T-helper 22 cell (primary cell): ENCODE measurements at regions not wholly inside any gene's neighbourhood (a gene's known extent, or its start where the extent isn't known, plus 50 kb on each side); places are given as distances from the start of the nearest gene placed in this dataset.
"Not testable (repeated sequence)": the region's sequence is repeated elsewhere in the genome, so short reads cannot be mapped to it uniquely, and the experiment has no call there.

ENCODE experiments used
- DNase-seq: peaks from one replicate; pipeline ENCODE4 v3.0.0-alpha.2; 2020; ENCODE audit warnings: low read depth

DNA sequence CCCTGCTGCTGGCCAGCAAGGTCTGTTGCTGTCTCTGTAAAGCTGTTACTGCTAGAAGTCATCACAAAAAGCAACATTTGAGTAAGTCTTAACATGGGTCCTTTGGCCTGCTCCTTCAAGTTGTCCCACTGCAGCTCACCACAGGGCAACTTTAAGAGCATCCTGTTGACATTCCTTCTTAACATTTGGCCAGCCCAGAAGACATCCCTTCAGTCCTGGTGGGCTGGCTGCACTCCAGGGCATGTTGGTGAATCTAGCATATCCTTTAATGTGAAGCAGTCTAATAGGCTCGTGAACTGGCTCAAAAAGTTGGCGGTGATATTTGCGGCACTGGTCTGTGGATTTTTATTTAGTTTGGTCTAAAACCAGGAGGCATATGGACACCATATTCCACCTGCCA lies 92.2 kb upstream of the MAML3 start:
- DNase-seq = no peak

DNA sequence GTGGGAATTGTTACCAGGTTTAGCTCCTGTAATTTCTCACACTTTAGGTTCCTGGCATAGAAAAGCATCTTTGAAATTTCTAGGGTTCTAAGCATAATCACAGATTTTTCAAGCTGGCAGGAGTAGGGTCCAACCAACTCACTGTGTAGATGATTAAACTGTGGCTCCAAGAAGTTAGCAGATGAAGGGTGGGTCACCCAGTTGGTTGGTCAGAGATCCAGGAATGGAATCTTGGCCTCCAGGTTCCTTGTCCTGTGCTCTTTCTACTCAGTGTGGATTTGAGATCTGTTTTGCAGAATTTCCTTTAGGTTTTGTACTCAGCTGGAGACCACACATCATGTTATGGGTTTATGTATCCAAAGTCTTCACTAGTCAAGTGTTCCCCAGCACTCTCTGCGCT lies 90.3 kb upstream of the MAML3 start:
- DNase-seq = no peak

DNA sequence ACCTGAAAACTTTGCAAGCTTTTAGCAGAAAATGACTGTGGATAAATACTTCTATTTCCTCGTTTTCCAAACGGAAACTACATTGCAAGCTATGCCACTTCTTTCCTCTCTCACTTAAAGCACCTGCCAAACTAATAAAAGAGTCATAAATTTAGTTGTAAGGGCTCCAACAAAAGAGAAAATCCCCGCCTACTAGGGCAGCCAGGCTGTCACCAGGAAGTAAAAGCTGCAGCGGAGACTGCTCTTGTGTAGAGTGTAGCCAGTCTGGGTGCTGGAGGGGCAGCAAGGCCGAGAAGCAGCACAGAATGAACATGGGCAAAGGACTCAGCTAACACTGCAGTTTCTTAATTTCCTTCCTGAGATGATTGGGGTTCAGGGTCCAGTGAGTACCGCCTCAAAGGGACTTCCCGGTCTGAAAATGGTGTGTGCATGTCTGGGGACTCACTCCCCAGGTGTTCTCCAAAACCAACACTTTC lies 89.3 kb upstream of the MAML3 start:
- DNase-seq = no peak

DNA sequence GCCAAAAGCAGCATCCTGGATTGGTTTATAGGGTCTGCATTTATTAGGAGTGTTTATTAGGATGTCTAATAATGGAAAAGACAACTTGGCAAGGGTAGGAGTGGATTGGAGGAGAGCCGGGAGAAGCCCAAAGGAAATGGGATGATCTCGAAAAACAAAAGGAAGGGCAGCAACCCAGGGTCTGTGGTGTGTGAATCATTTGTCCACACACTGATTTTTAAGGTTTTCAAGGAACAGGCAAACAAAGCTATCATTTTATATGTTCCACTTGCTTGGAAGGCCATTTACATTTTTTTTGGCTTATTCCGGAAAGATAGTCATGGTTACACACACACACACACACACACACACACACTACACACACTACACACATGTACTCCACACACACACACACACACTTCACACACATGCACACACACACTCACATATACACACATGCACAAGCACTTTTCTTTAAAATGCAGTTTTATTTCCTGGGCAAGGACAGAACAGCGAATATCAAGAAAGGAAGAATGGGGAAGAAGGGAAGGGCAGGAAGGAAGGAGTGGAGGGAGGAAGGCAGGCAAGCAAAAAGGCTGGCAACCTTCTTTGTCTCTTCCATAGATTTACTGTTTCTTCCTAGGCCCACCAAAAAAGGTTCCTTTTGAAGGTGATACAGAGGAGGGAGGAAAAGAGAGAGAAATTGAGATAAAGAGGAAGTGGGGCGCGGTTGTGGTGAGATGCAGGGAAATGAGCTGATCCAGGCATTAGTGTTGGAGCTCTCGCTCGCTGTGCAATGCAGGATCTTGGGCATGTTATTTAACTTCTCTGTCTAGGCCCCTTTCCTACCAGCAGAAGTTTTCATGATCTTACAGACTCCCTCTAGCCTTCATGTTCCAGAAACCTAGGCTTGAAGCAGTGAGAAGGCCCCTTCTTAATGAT lies 88.6 kb upstream of the MAML3 start:
- no peak for DNase-seq

DNA sequence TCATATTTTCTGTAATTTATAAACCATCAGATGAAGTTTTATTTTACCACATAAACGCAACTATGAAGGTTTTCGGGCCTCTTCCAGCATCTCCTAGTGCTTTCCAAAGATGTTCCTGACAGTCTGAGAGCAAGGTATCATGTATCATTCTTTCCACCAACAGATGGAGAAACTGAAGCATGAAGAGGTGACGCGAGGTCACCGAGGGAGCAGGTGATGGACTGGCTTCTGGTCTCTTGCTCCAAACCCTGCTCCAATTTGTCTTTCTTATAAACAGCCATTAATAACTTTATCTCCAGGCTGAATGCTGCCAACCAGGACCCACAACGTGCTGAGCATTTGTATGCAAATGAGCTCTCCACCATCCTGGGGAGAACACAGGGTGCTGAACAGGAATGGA lies 86.3 kb upstream of the MAML3 start:
- DNase-seq = no peak

DNA sequence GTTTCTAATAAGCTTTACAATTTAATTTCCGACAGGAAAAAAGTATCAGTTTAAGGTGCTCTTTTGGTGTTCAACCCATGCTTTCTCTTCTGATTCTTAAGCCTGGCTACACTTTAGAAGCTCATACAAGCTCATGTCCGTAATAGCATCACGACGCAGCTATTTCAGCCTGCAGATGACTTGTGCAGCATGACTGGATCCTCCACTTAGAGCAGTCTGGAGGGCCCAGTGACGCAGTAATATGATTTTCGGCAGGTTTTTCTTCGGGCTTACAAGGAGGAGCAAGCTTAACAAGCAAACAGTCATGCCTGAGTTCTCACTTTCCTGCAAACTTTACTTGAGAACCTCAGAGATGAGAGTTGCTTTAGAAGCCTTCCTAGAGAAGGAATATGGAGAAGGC lies 85.3 kb upstream of the MAML3 start:
- no peak for DNase-seq

DNA sequence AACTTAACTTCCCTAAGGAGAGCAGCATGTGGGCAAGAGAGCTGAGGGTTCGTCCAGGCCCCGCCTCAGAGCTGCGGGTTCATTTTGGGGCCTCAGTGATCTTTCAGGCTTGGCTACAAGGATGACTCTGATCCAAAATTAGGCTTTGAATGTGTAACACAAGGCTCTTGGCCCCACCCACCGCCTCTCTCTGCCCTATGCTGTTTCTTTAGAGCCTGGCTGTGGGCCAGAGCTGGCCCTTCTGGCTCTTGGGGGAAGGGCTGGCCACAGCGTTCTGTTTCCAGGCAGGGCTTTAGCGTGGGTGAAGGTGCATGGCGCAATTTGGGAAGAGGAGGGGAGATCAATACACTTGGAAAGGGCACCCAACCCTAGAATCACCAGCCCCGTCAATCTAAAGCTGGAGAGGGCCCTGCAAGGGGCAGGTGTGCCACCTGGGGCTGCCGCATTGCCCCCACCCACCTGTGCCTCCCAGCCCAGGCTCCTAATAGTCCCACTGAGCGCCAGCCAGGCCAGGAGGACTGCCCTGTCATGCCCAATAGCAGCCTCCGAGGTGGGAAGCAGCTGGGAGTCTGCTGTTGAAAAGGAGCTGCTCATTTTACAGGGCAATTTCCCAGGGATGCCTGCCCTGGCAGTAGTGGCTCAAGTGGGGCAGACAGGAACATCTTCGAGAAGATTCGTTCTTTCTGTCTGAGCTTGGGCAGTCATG lies 84.5 kb upstream of the MAML3 start:
- DNase-seq = no peak

DNA sequence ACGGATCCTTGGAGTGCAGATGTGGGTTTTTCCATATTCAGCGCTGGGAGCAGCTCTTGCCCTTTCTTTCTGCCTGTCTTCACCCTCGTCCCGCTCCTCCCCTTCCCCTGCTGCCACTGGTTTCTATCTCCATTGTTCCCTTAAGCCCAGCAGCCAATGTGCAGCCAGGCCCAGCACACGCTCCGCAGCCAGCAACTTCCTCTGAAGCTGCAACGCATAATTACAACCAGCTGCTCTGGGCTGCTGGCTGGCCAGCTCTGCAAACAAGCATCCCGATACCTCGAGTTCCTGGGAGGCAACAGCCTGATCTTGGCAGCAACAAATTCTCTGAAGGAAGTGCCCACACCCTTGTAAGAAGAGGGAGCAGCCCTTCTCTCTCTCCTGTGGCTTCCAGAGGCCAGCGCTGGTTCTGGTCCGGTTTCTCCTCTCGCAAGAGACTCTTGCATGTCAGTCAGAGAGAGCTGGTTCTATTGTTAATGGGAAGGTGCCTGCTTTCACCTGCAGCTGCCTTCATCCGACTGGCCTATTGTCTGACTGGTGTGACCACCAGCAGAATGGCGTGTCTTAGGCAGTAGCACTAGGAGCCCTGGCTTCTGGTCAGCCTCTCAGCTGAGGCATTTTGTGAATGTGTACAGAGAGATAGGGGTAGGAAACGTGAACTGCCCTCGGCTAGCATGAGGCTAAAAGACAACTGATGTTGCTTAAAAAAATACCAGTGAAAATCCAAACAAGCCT lies 83.8 kb upstream of the MAML3 start:
- no peak for DNase-seq

DNA sequence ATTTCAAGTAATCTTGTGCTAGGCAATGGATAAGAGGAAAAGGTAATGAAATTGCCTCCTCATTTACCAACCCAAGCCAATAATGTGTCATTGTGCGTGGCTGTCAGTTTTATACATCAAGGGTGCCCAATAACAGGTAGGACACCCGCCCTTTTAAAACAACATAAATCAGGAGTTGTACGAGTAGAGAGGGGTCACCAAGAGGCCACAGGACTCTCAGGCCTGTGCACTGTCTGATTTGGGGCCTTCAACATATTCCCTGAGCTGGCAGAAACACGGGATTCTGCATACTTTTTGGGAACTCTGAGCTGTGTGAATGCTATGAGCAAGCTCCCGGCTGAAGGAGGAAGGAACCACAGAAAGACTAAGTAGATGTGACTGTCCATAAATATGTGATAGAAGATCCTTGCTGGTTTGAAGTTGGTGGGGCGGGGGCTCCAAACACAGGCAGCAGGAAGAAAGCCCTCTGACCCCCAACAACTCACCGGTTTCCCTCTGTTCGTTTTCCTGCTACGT lies 82.7 kb upstream of the MAML3 start:
- DNase-seq = no peak

DNA sequence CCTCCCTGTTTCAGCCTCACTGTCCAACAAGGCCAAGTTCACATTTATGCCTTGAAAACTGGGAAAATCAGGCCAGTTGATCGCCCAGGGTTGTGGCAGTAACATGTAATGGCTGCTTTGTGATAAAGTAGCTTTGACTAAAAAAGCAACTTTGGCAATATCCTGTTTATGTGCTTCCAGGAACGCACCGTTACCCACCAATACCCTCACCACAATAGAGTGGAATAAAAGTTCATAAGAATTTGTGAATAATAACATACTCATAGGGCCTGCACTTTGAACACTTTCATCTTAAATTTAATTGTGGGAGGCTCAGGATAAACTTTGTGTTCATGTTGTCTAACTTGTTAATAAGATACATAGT lies 80.7 kb upstream of the MAML3 start:
- no peak for DNase-seq

DNA sequence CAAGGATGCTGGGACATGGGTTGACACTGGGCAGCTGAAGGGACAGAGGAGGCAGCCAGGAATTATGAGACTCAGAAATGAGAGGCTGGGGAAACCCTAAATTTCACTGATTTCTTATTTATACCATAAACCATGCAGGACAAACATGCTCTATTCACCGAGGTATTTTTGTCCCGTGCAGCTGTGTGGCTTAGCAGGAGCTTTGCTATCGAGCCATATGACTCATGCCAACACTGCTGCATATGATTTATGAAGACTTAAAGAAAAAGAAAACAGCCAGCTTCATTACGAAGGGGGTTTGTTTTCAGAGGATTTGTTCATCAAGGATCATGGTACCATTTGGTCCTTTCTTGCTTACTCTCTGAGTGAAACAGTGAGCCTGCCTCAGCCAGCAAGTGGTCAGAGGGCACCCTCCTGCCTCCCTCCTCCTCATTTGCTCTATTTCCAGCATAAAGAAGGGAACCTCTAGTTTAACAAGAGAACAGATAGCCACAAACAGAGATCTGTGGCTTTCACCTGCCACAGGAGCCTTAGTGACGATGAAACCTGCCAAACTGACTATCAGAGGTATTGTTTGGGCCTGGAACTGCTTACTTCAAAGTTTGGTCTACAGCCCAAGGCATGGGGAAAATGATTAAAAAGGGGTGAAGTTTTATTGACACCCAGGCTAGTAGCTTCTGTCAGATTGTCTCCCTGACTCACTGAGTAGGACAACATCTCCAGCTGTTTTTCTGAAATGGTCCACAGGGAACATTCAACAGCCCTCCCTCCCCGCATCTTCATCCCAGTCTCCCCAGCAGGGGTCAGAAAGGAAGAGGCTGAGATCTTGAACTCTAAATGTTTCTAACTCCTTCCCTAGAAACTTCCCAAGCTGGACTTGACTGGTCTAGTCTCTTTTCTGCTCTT lies 80.1 kb upstream of the MAML3 start:
- no peak for DNase-seq

DNA sequence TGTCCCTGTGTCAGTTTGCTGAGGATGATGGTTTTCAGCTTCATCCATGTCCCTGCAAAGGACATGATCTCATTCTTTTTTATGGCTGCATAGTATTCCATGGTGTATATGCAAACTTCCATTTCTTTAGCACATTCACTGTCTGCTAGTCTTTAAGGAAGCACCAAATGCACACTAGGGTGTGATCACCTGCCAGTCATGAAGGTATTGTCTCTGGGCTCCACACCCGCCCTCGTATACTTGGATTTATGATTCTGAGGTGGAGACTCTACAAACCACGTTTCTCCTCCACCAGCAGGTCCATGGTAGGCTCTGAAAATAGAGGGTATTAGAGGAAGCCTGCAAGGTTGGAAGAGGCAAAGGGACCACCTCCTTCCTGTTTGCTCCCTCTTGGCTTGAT lies 75.9 kb upstream of the MAML3 start:
- no peak for DNase-seq

DNA sequence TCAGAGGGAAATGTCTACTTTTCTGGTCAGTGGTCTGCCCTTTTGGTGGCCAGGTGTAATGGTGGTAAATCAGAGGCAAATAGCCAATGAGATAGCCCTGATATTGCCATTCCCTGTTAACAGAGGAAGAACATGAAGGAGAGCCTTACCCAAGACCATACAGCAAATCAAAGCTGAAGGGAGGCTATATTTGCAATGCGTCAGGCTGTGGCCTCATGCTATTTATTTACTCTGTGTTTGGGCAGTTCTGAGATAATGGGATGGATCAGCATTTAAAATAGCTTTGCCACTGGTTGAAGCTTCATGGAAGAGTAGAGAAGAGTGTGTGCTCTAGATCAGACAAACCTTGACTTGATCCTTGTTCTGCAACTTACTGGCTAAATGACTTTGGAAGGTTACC lies 73.3 kb upstream of the MAML3 start:
- DNase-seq = no peak

DNA sequence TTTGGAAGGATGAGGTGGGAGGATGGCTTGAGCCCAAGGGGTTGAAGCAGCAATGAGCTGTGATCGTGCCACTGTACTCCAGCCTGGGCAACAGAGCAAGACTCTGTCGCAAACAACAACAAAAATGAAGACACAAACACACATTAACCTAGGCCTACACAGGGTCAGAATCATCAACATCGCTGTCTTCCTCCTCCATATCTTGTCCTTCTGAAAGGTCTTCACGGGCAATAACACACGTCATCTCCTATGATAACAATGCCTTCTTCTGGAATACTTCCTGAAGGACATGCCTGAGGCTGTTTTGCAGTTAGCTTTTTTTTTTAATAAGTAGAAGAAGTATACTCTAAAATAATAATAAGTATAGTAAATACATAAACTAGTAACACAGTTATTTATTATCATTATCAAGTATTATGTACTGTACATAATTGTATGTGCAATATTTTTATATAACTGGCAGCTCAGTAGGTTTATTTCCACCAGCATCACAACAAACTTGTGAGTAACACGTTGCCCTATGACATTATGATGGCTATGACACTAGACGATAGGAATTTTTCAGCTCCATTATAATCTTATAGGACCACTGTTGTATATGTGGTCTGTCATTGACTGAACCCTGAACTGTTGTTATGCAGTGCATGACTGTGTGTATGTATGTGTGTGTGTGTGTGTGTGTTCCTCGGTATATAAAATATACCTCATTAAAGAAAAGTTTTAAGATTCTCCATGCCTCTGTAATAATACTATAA lies 69.2 kb upstream of the MAML3 start:
- DNase-seq = no peak

DNA sequence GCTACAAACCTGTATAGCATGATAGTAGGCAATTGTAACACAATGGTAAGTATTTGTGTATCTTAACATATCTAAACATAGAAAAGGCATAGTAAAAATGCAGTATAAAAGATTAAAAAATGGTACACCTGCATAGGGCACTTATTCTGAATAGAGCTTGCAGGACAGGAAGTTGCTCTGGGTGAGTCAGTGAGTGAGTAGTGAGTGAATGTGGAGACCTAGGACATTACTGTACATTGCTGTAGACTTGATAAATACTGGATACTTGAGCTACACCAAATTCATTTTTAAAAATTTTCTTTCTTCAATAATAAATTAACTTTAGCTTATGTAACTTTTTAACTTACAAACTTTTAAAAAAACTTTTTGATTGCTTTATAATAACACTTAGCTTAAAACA lies 68.2 kb upstream of the MAML3 start:
- DNase-seq = no peak

DNA sequence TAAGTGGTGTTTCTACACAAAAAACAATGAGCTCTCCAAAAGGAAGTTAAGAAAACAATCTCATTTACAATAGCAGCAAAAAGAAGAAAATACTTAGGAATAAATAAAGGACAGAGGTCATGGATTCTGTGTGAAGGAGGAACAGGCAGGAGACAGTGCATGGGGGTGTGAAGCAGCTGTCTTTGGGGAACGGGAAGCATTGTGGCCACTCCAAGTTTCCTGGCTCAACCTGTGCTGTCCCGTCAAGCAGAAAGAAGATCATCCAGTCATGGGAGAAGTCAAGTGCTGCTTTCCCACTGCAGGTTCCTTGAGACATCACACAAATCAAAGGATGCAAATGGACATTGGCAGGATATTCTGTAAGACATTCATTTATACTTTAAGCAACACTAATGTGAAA lies 66.1 kb upstream of the MAML3 start:
- DNase-seq = no peak

DNA sequence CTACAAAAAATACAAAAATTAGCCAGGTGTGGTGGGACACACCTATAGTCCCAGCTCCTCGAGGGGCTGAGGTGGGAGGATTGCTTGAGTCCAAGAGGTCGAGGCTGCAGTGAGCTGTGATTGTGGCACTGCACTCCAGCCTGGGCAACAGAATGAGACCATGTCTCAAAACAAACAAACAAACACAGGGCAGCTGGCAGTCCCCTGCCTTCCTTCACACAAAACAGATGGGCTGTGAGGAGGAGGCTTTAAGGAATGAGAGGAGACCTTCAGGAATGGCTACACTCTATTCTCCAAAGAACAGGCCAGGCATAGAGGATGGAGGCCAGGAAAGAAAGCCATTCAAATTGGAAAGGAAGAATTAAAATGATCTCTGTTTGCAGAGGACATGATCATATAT lies 65.6 kb upstream of the MAML3 start:
- no peak for DNase-seq

DNA sequence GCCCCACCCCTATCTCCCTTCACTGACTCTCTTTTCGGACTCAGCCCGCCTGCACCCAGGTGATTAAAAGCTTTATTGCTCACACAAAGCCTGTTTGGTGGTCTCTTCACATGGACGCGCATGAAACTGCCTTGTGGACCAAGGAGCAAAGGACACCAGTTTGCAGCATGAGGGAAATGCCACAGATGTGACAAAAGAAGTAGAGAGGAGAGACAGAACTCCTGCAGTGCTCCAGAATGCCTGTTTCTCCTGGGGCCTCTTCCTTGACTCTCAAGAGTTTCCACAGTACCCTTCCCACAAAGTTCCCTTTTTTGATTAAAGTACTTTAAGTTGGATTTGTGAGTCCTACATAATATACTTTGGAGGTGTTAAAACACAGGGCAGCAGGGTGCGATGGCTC lies 65.1 kb upstream of the MAML3 start:
- not testable (repeated sequence) for DNase-seq

DNA sequence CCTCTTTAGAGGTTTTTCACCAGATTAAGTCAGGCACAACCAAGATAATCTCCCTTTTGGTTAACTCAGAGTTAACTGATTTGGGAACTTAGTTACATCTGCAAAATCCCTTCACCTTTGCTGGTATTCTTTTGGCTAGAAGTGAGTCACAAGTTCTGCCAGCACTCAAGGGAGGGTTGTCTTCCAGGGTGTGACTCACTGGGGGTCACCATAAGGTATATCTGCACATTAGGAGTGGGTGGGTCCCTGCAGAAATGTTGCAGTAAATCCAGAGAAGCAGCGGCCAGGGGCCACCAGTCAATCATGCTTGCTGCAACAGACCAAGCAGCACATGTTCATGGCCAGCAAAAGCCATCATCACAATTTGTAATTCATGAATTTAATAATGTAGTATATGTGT lies 59.8 kb upstream of the MAML3 start:
- DNase-seq = no peak

DNA sequence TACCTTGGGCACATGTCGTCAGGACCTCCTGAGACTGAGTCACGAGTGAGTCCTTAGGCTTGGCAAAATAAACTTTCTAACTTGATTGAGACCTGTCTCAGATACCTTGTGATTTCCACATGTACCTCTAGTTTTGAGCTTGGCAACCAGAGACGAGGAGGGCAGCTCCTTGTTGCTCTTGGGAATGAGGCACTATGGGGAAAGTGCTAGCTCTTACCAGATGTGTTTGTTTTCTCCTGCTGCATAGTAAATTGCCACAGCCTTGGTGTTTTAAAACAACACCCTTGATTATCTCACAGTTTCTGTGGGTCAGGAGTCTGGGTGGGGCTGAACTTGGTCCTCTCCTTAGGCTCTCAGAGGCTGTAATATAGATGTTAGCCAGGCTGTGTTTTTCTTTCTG lies 59.1 kb upstream of the MAML3 start:
- no peak for DNase-seq

DNA sequence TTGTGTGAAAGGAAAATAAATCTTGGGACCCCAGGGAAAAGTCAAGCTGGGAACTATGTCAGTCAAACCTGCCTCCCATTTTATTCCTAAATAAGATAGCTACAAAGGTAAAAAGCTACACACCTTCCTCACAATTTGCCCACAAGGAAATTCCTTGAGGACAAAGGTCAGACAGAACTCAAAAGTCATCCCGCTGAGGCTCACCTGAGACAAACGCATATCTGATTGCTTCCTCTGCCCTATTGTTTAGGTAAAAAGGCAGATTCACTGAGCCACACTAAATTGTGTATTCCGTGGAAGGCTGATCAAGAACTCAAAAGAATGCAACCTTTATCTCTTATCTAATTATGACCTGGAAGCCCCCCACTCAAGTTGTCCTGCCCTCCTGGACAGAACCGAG lies 58.7 kb upstream of the MAML3 start:
- DNase-seq = no peak
